ENCODE measurements at regions not wholly inside any gene's neighbourhood (a gene's known extent, or its start where the extent isn't known, plus 50 kb on each side); places are given as distances from the start of the nearest gene placed in this dataset.

DNA sequence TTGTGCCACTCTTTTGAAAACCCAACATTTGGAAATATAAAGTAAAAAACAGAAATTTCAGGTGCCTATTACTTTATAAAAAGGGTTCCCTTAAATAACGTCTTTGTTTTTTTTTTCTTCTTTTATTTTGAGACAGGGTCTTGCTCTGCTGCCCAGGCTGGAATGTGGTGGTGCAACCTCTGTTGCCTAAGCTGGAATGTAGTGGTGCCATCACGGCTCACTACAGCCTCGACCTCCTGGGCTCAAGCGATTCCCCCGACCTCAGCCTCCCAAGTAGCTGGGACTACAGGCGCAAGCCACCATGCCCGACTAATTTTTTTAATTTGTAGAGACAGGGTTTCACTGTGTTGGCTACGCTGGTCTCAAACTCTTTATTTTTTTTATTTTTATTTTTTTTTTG, 110.2 kb upstream of the HNRNPU start:
- TF ChIP-seq, protein P1, sequence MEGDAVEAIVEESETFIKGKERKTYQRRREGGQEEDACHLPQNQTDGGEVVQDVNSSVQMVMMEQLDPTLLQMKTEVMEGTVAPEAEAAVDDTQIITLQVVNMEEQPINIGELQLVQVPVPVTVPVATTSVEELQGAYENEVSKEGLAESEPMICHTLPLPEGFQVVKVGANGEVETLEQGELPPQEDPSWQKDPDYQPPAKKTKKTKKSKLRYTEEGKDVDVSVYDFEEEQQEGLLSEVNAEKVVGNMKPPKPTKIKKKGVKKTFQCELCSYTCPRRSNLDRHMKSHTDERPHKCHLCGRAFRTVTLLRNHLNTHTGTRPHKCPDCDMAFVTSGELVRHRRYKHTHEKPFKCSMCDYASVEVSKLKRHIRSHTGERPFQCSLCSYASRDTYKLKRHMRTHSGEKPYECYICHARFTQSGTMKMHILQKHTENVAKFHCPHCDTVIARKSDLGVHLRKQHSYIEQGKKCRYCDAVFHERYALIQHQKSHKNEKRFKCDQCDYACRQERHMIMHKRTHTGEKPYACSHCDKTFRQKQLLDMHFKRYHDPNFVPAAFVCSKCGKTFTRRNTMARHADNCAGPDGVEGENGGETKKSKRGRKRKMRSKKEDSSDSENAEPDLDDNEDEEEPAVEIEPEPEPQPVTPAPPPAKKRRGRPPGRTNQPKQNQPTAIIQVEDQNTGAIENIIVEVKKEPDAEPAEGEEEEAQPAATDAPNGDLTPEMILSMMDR (IDR thresholded peaks at IDR 0.05; ENCODE audit: poor library complexity) = no peak
- TF ChIP-seq EZH2phosphoT487 (IDR thresholded peaks at IDR 0.05; ENCODE audit: low read depth, severe bottlenecking, unreplicated experiment) = no peak

Measured in hepatocyte (in vitro differentiated cells).